ENCODE measurements at regions not wholly inside any gene's neighbourhood (a gene's known extent, or its start where the extent isn't known, plus 50 kb on each side); places are given as distances from the start of the nearest gene placed in this dataset.

- Histone ChIP-seq H3K36me3 (ENCODE audit: control insufficient read depth, insufficient read depth, low read length) (no peaks in the 10 kb centered on the region), H3K4me1 (ENCODE audit: control insufficient read depth, insufficient read depth, low read length) (peaks cover 5% of the 10 kb centered on the region; the same call in 1 of the 2 replicates), H3K9me3 (ENCODE audit: control insufficient read depth, insufficient read depth, low read depth, low read length) (no peaks in the 10 kb centered on the region), H3K4me3 (ENCODE audit: low read depth, low read length) (no peak overlapping the region), H3K9ac (ENCODE audit: low read length) (no peak overlapping the region), H3K27ac (ENCODE audit: low read depth, low read length) (no peak overlapping the region), H3K27me3 (ENCODE audit: control insufficient read depth, insufficient read depth, low read length) (no peaks in the 10 kb centered on the region)
These were observed 65.8 kb upstream of the CREB1 start for GRCh38 chr2:207464007-207464406.

GRCh38 chr2:207465894-207466293 is 63.9 kb upstream of the CREB1 start:
- H3K4me3 ChIP-seq (ENCODE audit: low read depth, low read length): no peak overlapping the region
- H3K9ac ChIP-seq (ENCODE audit: low read length): no peak overlapping the region
- no peak overlapping the region for H3K27ac ChIP-seq (ENCODE audit: low read depth, low read length)
- peaks cover 5% of the 10 kb centered on the region; the same call in 1 of the 2 replicates for H3K4me1 ChIP-seq (ENCODE audit: control insufficient read depth, insufficient read depth, low read length)
- H3K9me3 ChIP-seq (ENCODE audit: control insufficient read depth, insufficient read depth, low read depth, low read length): no peaks in the 10 kb centered on the region
- H3K27me3 ChIP-seq (ENCODE audit: control insufficient read depth, insufficient read depth, low read length): no peaks in the 10 kb centered on the region
- no peaks in the 10 kb centered on the region for H3K36me3 ChIP-seq (ENCODE audit: control insufficient read depth, insufficient read depth, low read length)

GRCh38 chr2:207467716-207468347 is 61.9 kb upstream of the CREB1 start:
- Histone ChIP-seq H3K27ac (ENCODE audit: low read depth, low read length) (no peak overlapping the region), H3K9me3 (ENCODE audit: control insufficient read depth, insufficient read depth, low read depth, low read length) (no peaks in the 10 kb centered on the region), H3K9ac (ENCODE audit: low read length) (no peak overlapping the region), H3K4me1 (ENCODE audit: control insufficient read depth, insufficient read depth, low read length) (peaks cover 13% of the 10 kb centered on the region), H3K4me3 (ENCODE audit: low read depth, low read length) (no peak overlapping the region), H3K36me3 (ENCODE audit: control insufficient read depth, insufficient read depth, low read length) (no peaks in the 10 kb centered on the region), H3K27me3 (ENCODE audit: control insufficient read depth, insufficient read depth, low read length) (no peaks in the 10 kb centered on the region)

GRCh38 chr2:207468488-207468887 is 61.3 kb upstream of the CREB1 start:
- Histone ChIP-seq H3K27me3 (ENCODE audit: control insufficient read depth, insufficient read depth, low read length) (no peaks in the 10 kb centered on the region), H3K9me3 (ENCODE audit: control insufficient read depth, insufficient read depth, low read depth, low read length) (no peaks in the 10 kb centered on the region), H3K36me3 (ENCODE audit: control insufficient read depth, insufficient read depth, low read length) (no peaks in the 10 kb centered on the region), H3K4me3 (ENCODE audit: low read depth, low read length) (no peak overlapping the region), H3K4me1 (ENCODE audit: control insufficient read depth, insufficient read depth, low read length) (peaks cover 20% of the 10 kb centered on the region), H3K27ac (ENCODE audit: low read depth, low read length) (no peak overlapping the region), H3K9ac (ENCODE audit: low read length) (no peak overlapping the region)

GRCh38 chr2:207469451-207469850 is 60.3 kb upstream of the CREB1 start:
- Histone ChIP-seq H3K27ac (ENCODE audit: low read depth, low read length) (no peak overlapping the region), H3K4me1 (ENCODE audit: control insufficient read depth, insufficient read depth, low read length) (peaks cover 23% of the 10 kb centered on the region), H3K36me3 (ENCODE audit: control insufficient read depth, insufficient read depth, low read length) (no peaks in the 10 kb centered on the region), H3K27me3 (ENCODE audit: control insufficient read depth, insufficient read depth, low read length) (no peaks in the 10 kb centered on the region), H3K9me3 (ENCODE audit: control insufficient read depth, insufficient read depth, low read depth, low read length) (no peaks in the 10 kb centered on the region), H3K4me3 (ENCODE audit: low read depth, low read length) (no peak overlapping the region), H3K9ac (ENCODE audit: low read length) (no peak overlapping the region)

- H3K27ac ChIP-seq (ENCODE audit: low read depth, low read length): no peak overlapping the region
- no peaks in the 10 kb centered on the region for H3K36me3 ChIP-seq (ENCODE audit: control insufficient read depth, insufficient read depth, low read length)
- H3K4me1 ChIP-seq (ENCODE audit: control insufficient read depth, insufficient read depth, low read length): peaks cover 23% of the 10 kb centered on the region
- H3K27me3 ChIP-seq (ENCODE audit: control insufficient read depth, insufficient read depth, low read length): no peaks in the 10 kb centered on the region
- no peak overlapping the region for H3K4me3 ChIP-seq (ENCODE audit: low read depth, low read length)
- no peak overlapping the region for H3K9ac ChIP-seq (ENCODE audit: low read length)
- no peaks in the 10 kb centered on the region for H3K9me3 ChIP-seq (ENCODE audit: control insufficient read depth, insufficient read depth, low read depth, low read length)
These were observed 59.6 kb upstream of the CREB1 start for GRCh38 chr2:207469943-207470729.

- no peaks in the 10 kb centered on the region for H3K9me3 ChIP-seq (ENCODE audit: control insufficient read depth, insufficient read depth, low read depth, low read length)
- no peaks in the 10 kb centered on the region for H3K36me3 ChIP-seq (ENCODE audit: control insufficient read depth, insufficient read depth, low read length)
- no peak overlapping the region for H3K27ac ChIP-seq (ENCODE audit: low read depth, low read length)
- H3K27me3 ChIP-seq (ENCODE audit: control insufficient read depth, insufficient read depth, low read length): no peaks in the 10 kb centered on the region
- peaks cover 23% of the 10 kb centered on the region for H3K4me1 ChIP-seq (ENCODE audit: control insufficient read depth, insufficient read depth, low read length)
- no peak overlapping the region for H3K4me3 ChIP-seq (ENCODE audit: low read depth, low read length)
- H3K9ac ChIP-seq (ENCODE audit: low read length): no peak overlapping the region
These were observed 58.5 kb upstream of the CREB1 start for GRCh38 chr2:207471261-207471660.

GRCh38 chr2:207472343-207473048 is 57.3 kb upstream of the CREB1 start:
- no peak overlapping the region for H3K4me3 ChIP-seq (ENCODE audit: low read depth, low read length)
- H3K9ac ChIP-seq (ENCODE audit: low read length): no peak overlapping the region
- H3K9me3 ChIP-seq (ENCODE audit: control insufficient read depth, insufficient read depth, low read depth, low read length): no peaks in the 10 kb centered on the region
- no peaks in the 10 kb centered on the region for H3K36me3 ChIP-seq (ENCODE audit: control insufficient read depth, insufficient read depth, low read length)
- H3K4me1 ChIP-seq (ENCODE audit: control insufficient read depth, insufficient read depth, low read length): peaks cover 25% of the 10 kb centered on the region
- H3K27me3 ChIP-seq (ENCODE audit: control insufficient read depth, insufficient read depth, low read length): no peaks in the 10 kb centered on the region
- no peak overlapping the region for H3K27ac ChIP-seq (ENCODE audit: low read depth, low read length)

GRCh38 chr2:207473049-207473930 is 56.5 kb upstream of the CREB1 start:
- H3K36me3 ChIP-seq (ENCODE audit: control insufficient read depth, insufficient read depth, low read length): no peaks in the 10 kb centered on the region
- peaks cover 25% of the 10 kb centered on the region for H3K4me1 ChIP-seq (ENCODE audit: control insufficient read depth, insufficient read depth, low read length)
- H3K9me3 ChIP-seq (ENCODE audit: control insufficient read depth, insufficient read depth, low read depth, low read length): no peaks in the 10 kb centered on the region
- no peak overlapping the region for H3K27ac ChIP-seq (ENCODE audit: low read depth, low read length)
- no peak overlapping the region for H3K4me3 ChIP-seq (ENCODE audit: low read depth, low read length)
- no peaks in the 10 kb centered on the region for H3K27me3 ChIP-seq (ENCODE audit: control insufficient read depth, insufficient read depth, low read length)
- no peak overlapping the region for H3K9ac ChIP-seq (ENCODE audit: low read length)

GRCh38 chr2:207473931-207474235 is 55.9 kb upstream of the CREB1 start:
- H3K27ac ChIP-seq (ENCODE audit: low read depth, low read length): no peak overlapping the region
- H3K9ac ChIP-seq (ENCODE audit: low read length): no peak overlapping the region
- H3K27me3 ChIP-seq (ENCODE audit: control insufficient read depth, insufficient read depth, low read length): no peaks in the 10 kb centered on the region
- no peaks in the 10 kb centered on the region for H3K36me3 ChIP-seq (ENCODE audit: control insufficient read depth, insufficient read depth, low read length)
- no peaks in the 10 kb centered on the region for H3K9me3 ChIP-seq (ENCODE audit: control insufficient read depth, insufficient read depth, low read depth, low read length)
- H3K4me3 ChIP-seq (ENCODE audit: low read depth, low read length): no peak overlapping the region
- H3K4me1 ChIP-seq (ENCODE audit: control insufficient read depth, insufficient read depth, low read length): peaks cover 29% of the 10 kb centered on the region

Measured in HUES6 (cell line).